Retinal pigment epithelial cell (primary cell): ENCODE measurements at regions not wholly inside any gene's neighbourhood (a gene's known extent, or its start where the extent isn't known, plus 50 kb on each side); places are given as distances from the start of the nearest gene placed in this dataset.
"Not testable (repeated sequence)": the region's sequence is repeated elsewhere in the genome, so short reads cannot be mapped to it uniquely, and the experiment has no call there.

Experiments used
- DNase-seq: peaks from one replicate; pipeline ENCODE4 v3.0.0-alpha.2; 2010; ENCODE audit warnings: low read depth
- H3K4me3 ChIP-seq: 2 replicates; pipeline ENCODE4 v1.5.1; 2011; ENCODE audit warnings: mild to moderate bottlenecking, low read length, control low read depth, moderate library complexity
- CTCF ChIP-seq: conservative IDR thresholded peaks from 2 replicates; pipeline ENCODE4 v1.5.1; 2011; ENCODE audit warnings: low read depth, low read length, control low read depth, inconsistent platforms

GRCh38 chr22:25478111-25478510 is 86.4 kb upstream of the GRK3 start:
- no peak for TF ChIP-seq CTCF
- no peak overlapping the region for H3K4me3 ChIP-seq
- no peak for DNase-seq

GRCh38 chr22:25478528-25478927 is 85.9 kb upstream of the GRK3 start:
- no peak for DNase-seq
- H3K4me3 ChIP-seq: no peak overlapping the region
- no peak for TF ChIP-seq CTCF

GRCh38 chr22:25480868-25481267 is 83.6 kb upstream of the GRK3 start:
- not testable (repeated sequence) for DNase-seq, H3K4me3 ChIP-seq

GRCh38 chr22:25482091-25482760 is 82.2 kb upstream of the GRK3 start:
- no peak for DNase-seq
- no peak overlapping the region for H3K4me3 ChIP-seq
- TF ChIP-seq CTCF: no peak

- TF ChIP-seq CTCF: no peak
- DNase-seq: no peak
These were observed 81.4 kb upstream of the GRK3 start for GRCh38 chr22:25482868-25483639.

GRCh38 chr22:25483931-25484330 is 80.5 kb upstream of the GRK3 start:
- TF ChIP-seq CTCF: no peak
- DNase-seq: no peak
- no peak overlapping the region for H3K4me3 ChIP-seq

More at GRCh38 chr22:25482868-25483639, 81.4 kb upstream of the GRK3 start:
- no peak overlapping the region for H3K4me3 ChIP-seq

GRCh38 chr22:25484521-25485315 is 79.8 kb upstream of the GRK3 start:
- no peak for TF ChIP-seq CTCF
- DNase-seq: no peak
- H3K4me3 ChIP-seq: no peak overlapping the region
